ENCODE measurements at regions not wholly inside any gene's neighbourhood (a gene's known extent, or its start where the extent isn't known, plus 50 kb on each side); places are given as distances from the start of the nearest gene placed in this dataset.
A peak's percentile ranks its signal among the peaks of the same experiment; 100 is the strongest.

GRCh38 chr17:73900516-73900915 is 256.3 kb upstream of the SDK2 start:
- peaks cover 0 to 8% of the 10 kb centered on the region in 2 donors for H3K4me1 ChIP-seq (ENCODE audit: control insufficient read depth in 2 of 2, insufficient read depth in 2 of 2, low read length in 1 of 2)
- no peaks in the 10 kb centered on the region for H3K36me3 ChIP-seq (ENCODE audit: control insufficient read depth in 2 of 2, insufficient read depth in 2 of 2, low read length in 1 of 2)
- H3K4me3 ChIP-seq (ENCODE audit: low read depth in 1 of 2, low read length in 2 of 2): no peak overlapping the region
- H3K27ac ChIP-seq (ENCODE audit: low read depth in 2 of 2, low read length in 1 of 2): no peak overlapping the region
- WGBS, 2 donors: 77 to 84% methylated on average over 7 of the region's 7 CpGs
- no peaks in the 10 kb centered on the region for H3K9me3 ChIP-seq (ENCODE audit: control insufficient read depth in 2 of 2, insufficient read depth in 1 of 2, low read depth in 1 of 2, low read length in 1 of 2)
- no peaks in the 10 kb centered on the region for H3K27me3 ChIP-seq (ENCODE audit: control insufficient read depth in 1 of 2, insufficient read depth in 2 of 2, low read length in 2 of 2)

DNA sequence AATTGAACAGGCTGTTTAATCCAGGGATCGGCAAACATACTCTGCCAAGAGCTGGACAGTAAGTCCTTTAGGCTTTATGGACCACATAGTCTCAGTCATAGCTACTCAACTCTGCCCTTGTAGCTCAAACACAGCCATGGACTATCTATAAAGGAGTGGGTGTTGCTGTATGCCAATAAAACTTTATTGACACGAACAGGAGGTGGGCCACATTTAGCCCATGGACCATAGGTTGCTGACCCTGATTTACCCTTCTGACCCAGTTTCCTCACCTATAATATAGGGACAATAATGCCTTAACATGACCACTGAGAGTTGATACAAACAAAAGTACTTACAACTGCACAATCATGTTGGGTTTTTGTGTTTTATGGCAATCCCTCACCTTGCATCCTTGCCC is 257.0 kb upstream of the SDK2 start:
- Histone ChIP-seq H3K36me3 (ENCODE audit: control insufficient read depth in 2 of 2, insufficient read depth in 2 of 2, low read length in 1 of 2) (no peaks in the 10 kb centered on the region), H3K4me1 (ENCODE audit: control insufficient read depth in 2 of 2, insufficient read depth in 2 of 2, low read length in 1 of 2) (peaks cover 0 to 8% of the 10 kb centered on the region in 2 donors)
- 80 to 86% methylated on average over 2 of the region's 2 CpGs for WGBS, 2 donors

DNA sequence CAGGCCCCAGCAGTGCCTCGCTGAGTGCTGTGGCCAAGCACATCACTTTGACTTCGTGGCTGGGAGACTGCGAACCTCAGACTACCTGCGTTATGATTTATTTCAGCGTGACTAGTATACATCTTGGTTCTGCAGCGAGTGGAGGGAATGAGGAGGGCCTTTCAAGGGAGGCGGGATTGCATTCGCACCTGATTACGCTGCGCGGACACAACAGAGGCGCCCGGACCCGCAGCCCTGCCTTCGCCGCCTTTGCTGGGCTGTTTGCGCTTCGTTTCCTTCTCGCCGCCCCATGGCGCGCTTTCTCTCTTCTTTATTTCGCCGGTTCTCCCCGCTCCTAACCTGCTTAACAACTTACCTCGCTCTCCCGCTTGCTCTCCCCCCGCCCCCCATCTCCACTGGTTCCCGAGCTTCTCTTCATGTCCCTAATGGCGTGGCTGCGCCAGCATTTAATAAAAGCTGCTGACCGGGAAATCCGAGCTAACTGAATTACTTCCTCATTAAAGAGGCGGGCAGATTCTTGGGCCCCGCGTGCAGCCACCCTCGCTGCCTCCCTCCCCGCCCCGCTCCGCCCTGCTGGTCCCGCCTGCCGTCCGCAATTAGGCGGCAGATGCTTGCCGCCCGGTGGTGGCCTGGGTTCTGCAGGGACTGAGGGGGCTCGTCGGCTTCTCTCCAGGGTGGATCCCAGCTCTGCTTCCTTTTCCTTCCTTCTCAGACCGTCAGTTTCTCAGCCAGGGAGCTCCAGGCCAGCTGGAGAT is 257.6 kb upstream of the SDK2 start:
- WGBS, 2 donors: 6% methylated on average over 49 of the region's 49 CpGs
- Histone ChIP-seq H3K27me3 (ENCODE audit: control insufficient read depth in 1 of 2, insufficient read depth in 2 of 2, low read length in 2 of 2) (peaks cover 0 to 4% of the 10 kb centered on the region in 2 donors), H3K4me3 (ENCODE audit: low read depth in 1 of 2, low read length in 2 of 2) (peak overlapping the region; percentile 29 to 52)

More for the DNA sequence above, 257.0 kb upstream of the SDK2 start:
- H3K27me3 ChIP-seq (ENCODE audit: control insufficient read depth in 1 of 2, insufficient read depth in 2 of 2, low read length in 2 of 2): peaks cover 0 to under 1% of the 10 kb centered on the region in 2 donors
- no peak overlapping the region for H3K27ac ChIP-seq (ENCODE audit: low read depth in 2 of 2, low read length in 1 of 2)
- H3K4me3 ChIP-seq (ENCODE audit: low read depth in 1 of 2, low read length in 2 of 2): peak overlapping the region in 1 of 2 donors; percentile 52
- no peaks in the 10 kb centered on the region for H3K9me3 ChIP-seq (ENCODE audit: control insufficient read depth in 2 of 2, insufficient read depth in 1 of 2, low read depth in 1 of 2, low read length in 1 of 2)

DNA sequence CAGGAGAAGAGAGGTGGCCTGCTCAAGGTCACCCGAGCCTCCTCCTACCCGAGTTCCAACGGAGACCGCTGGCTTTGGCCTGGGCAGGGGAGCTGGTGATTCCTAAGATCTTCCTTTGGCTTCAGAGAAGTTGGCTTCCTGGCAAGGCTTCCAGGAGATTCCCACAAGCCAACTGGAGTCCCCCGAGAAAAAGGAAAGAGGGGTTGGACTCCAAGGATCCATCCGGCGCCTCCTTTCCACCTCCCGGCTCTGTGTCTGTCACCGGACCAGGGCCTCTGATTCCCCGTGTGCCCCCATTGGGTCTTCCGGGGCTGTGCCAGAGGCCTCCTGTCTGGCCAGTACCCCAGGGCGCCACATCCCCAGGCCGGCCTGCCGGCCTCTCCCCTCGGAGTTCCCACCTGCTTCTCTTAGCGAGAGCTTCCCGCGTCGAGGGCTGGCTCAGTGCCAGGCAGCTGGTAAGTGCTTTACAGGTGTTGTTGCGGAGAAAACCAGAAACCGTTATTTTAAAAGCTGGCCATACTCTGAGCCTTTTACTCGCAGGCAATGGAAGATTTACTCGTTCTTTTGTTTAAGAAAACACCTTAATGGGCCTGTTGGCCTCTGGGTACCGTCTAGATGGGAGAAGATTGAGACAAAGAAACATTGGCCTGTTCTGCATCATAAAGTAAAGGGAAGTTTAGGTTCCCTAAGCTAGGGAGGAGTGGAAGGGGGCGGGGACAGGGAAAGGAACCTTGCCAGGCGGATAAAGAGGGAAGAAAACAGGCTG is 258.4 kb upstream of the SDK2 start:
- WGBS, 2 donors: 50 to 58% methylated on average over 26 of the region's 26 CpGs
- Histone ChIP-seq H3K27me3 (ENCODE audit: control insufficient read depth in 1 of 2, insufficient read depth in 2 of 2, low read length in 2 of 2) (peaks cover 0 to 4% of the 10 kb centered on the region in 2 donors), H3K27ac (ENCODE audit: low read depth in 2 of 2, low read length in 1 of 2) (no peak overlapping the region), H3K4me1 (ENCODE audit: control insufficient read depth in 2 of 2, insufficient read depth in 2 of 2, low read length in 1 of 2) (peaks cover 0 to 8% of the 10 kb centered on the region in 2 donors), H3K4me3 (ENCODE audit: low read depth in 1 of 2, low read length in 2 of 2) (no peak overlapping the region), H3K9me3 (ENCODE audit: control insufficient read depth in 2 of 2, insufficient read depth in 1 of 2, low read depth in 1 of 2, low read length in 1 of 2) (no peaks in the 10 kb centered on the region), H3K36me3 (ENCODE audit: control insufficient read depth in 2 of 2, insufficient read depth in 2 of 2, low read length in 1 of 2) (no peaks in the 10 kb centered on the region)

More for the DNA sequence above, 257.6 kb upstream of the SDK2 start:
- Histone ChIP-seq H3K4me1 (ENCODE audit: control insufficient read depth in 2 of 2, insufficient read depth in 2 of 2, low read length in 1 of 2) (peaks cover 0 to 8% of the 10 kb centered on the region in 2 donors), H3K27ac (ENCODE audit: low read depth in 2 of 2, low read length in 1 of 2) (no peak overlapping the region), H3K36me3 (ENCODE audit: control insufficient read depth in 2 of 2, insufficient read depth in 2 of 2, low read length in 1 of 2) (no peaks in the 10 kb centered on the region), H3K9me3 (ENCODE audit: control insufficient read depth in 2 of 2, insufficient read depth in 1 of 2, low read depth in 1 of 2, low read length in 1 of 2) (no peaks in the 10 kb centered on the region)

DNA sequence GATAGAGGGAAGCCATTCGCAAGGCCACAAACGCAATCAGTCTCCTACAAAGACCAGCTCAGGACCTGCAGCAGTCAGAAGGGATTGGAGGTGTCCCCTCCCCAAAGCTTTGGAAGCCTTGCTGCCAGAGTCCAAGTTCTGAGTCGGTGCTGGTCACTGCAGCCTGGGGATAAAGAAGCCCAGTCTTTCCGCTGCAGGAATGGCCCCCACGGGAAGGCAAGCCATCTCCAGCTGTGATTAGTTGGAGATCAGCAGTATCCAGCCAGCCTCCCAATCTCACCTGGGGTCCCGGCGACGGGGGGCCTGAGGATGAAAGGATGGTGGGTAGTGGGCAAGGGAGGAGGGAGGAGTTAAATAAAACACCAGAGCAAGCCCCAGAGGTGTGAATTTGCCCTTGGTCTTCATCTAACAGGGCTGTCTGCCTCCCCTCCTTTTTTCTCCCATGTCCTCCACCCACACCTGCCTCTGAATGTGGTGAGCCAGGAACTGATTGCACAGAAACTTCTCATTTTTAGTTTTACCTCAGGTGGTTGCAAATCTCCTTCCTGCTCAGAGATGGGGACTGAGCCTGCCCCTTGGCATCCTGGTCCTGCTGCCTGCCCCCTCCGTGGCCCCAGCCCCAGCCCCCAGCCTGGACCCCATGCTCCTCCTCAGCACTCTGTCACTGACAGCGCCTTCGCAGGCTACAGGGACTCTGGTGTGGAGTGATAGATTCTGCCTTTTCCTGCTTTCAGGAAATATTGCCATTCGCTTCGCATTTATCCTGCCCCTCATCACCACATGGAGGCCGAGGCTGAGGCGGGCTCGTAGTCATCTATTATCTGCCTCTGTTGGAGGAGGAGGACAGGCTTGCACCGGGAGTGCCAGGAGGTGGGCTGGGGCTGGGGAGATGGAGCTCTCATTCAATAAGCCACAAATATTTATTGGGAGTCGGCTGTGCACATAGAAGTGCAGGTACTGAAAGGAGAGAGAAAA is 262.9 kb upstream of the SDK2 start:
- Histone ChIP-seq H3K9me3 (ENCODE audit: control insufficient read depth in 2 of 2, insufficient read depth in 1 of 2, low read depth in 1 of 2, low read length in 1 of 2) (no peaks in the 10 kb centered on the region), H3K27me3 (ENCODE audit: control insufficient read depth in 1 of 2, insufficient read depth in 2 of 2, low read length in 2 of 2) (peaks cover 0 to 7% of the 10 kb centered on the region in 2 donors), H3K4me3 (ENCODE audit: low read depth in 1 of 2, low read length in 2 of 2) (no peak overlapping the region), H3K4me1 (ENCODE audit: control insufficient read depth in 2 of 2, insufficient read depth in 2 of 2, low read length in 1 of 2) (peaks cover 0 to 3% of the 10 kb centered on the region in 2 donors), H3K27ac (ENCODE audit: low read depth in 2 of 2, low read length in 1 of 2) (no peak overlapping the region), H3K36me3 (ENCODE audit: control insufficient read depth in 2 of 2, insufficient read depth in 2 of 2, low read length in 1 of 2) (no peaks in the 10 kb centered on the region)
- WGBS, 2 donors: 55% methylated on average over 18 of the region's 18 CpGs

DNA sequence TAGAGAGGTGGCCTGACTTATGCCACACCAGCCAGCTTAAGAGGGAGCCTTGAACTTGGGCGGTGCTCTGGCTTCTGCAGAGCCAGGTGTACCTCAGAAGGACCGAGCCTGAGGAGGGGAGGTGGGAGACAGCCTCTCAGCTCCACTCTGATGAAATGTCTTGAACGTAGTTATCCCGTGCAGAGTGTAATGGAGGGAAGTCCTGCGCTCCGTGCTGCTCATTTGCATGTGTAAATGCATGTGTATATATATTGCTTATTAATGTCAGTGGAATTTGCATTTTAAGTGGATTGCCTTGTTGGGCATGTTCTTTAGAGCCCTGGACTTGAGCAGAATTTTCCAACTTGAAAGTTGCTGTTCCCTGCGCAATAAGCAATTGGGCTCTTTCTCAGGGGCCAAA is 264.9 kb upstream of the SDK2 start:
- H3K36me3 ChIP-seq (ENCODE audit: control insufficient read depth in 2 of 2, insufficient read depth in 2 of 2, low read length in 1 of 2): no peaks in the 10 kb centered on the region
- no peak overlapping the region for H3K27ac ChIP-seq (ENCODE audit: low read depth in 2 of 2, low read length in 1 of 2)
- H3K4me3 ChIP-seq (ENCODE audit: low read depth in 1 of 2, low read length in 2 of 2): no peak overlapping the region
- H3K27me3 ChIP-seq (ENCODE audit: control insufficient read depth in 1 of 2, insufficient read depth in 2 of 2, low read length in 2 of 2): peaks cover 0 to 7% of the 10 kb centered on the region in 2 donors
- no peaks in the 10 kb centered on the region for H3K4me1 ChIP-seq (ENCODE audit: control insufficient read depth in 2 of 2, insufficient read depth in 2 of 2, low read length in 1 of 2)
- WGBS, 2 donors: 79 to 80% methylated on average over 7 of the region's 7 CpGs
- no peaks in the 10 kb centered on the region for H3K9me3 ChIP-seq (ENCODE audit: control insufficient read depth in 2 of 2, insufficient read depth in 1 of 2, low read depth in 1 of 2, low read length in 1 of 2)

- no peaks in the 10 kb centered on the region for H3K36me3 ChIP-seq (ENCODE audit: control insufficient read depth in 2 of 2, insufficient read depth in 2 of 2, low read length in 1 of 2)
- 77 to 80% methylated on average over 4 of the region's 4 CpGs for WGBS, 2 donors
- H3K9me3 ChIP-seq (ENCODE audit: control insufficient read depth in 2 of 2, insufficient read depth in 1 of 2, low read depth in 1 of 2, low read length in 1 of 2): peaks cover 0 to 6% of the 10 kb centered on the region in 2 donors
- H3K27ac ChIP-seq (ENCODE audit: low read depth in 2 of 2, low read length in 1 of 2): no peak overlapping the region
- H3K27me3 ChIP-seq (ENCODE audit: control insufficient read depth in 1 of 2, insufficient read depth in 2 of 2, low read length in 2 of 2): peaks cover 0 to 7% of the 10 kb centered on the region in 2 donors
- H3K4me3 ChIP-seq (ENCODE audit: low read depth in 1 of 2, low read length in 2 of 2): no peak overlapping the region
- H3K4me1 ChIP-seq (ENCODE audit: control insufficient read depth in 2 of 2, insufficient read depth in 2 of 2, low read length in 1 of 2): no peaks in the 10 kb centered on the region
Observed at GRCh38 chr17:73910206-73910605, 266.0 kb upstream of the SDK2 start.

GRCh38 chr17:73910821-73911515 is 266.7 kb upstream of the SDK2 start:
- no peaks in the 10 kb centered on the region for H3K4me1 ChIP-seq (ENCODE audit: control insufficient read depth in 2 of 2, insufficient read depth in 2 of 2, low read length in 1 of 2)
- H3K27me3 ChIP-seq (ENCODE audit: control insufficient read depth in 1 of 2, insufficient read depth in 2 of 2, low read length in 2 of 2): peaks cover 0 to 7% of the 10 kb centered on the region in 2 donors
- no peaks in the 10 kb centered on the region for H3K36me3 ChIP-seq (ENCODE audit: control insufficient read depth in 2 of 2, insufficient read depth in 2 of 2, low read length in 1 of 2)
- 41% methylated on average over 5 of the region's 5 CpGs for WGBS, 2 donors
- H3K27ac ChIP-seq (ENCODE audit: low read depth in 2 of 2, low read length in 1 of 2): no peak overlapping the region
- peaks cover 0 to 6% of the 10 kb centered on the region in 2 donors for H3K9me3 ChIP-seq (ENCODE audit: control insufficient read depth in 2 of 2, insufficient read depth in 1 of 2, low read depth in 1 of 2, low read length in 1 of 2)
- H3K4me3 ChIP-seq (ENCODE audit: low read depth in 1 of 2, low read length in 2 of 2): no peak overlapping the region

All from esophagus (tissue), 2 donors.